H1 (cell line): ENCODE measurements at regions not wholly inside any gene's neighbourhood (a gene's known extent, or its start where the extent isn't known, plus 50 kb on each side); places are given as distances from the start of the nearest gene placed in this dataset.

Source experiments
- CTCF ChIA-PET: fragments of 300-600 bp; sonication (Branson Sonifier 250); formaldehyde crosslinking; loops from one replicate; lab custom pipeline; 2021; ENCODE audit not compliant: partially characterized antibody; lab: Charles Lee
- POLR2A ChIA-PET: fragments of 300-600 bp; sonication (Branson Sonifier 250); formaldehyde crosslinking; loops from one replicate; lab custom pipeline; 2021; ENCODE audit warnings: inconsistent platforms; ENCODE audit not compliant: partially characterized antibody; lab: Charles Lee
- DNase-seq, 2 experiments: peaks; one replicate each; pipeline versions ENCODE4 v3.0.0 to v3.0.0-alpha.2; 2010 to 2022; ENCODE audit warnings: low spot score in 2 of 2, low read depth in 1 of 2, mixed read lengths in 1 of 2
- FAIRE-seq: peaks from 2 replicates; lab custom pipeline; 2011; peaks lifted over from hg19 to GRCh38; lab: Jason Lieb, UNC
- H2AFZ ChIP-seq: 2 replicates; pipeline ENCODE4 v1.8.1; 2012; ENCODE audit warnings: low read length, inconsistent platforms
- H2AK5ac ChIP-seq: 2 replicates; pipeline ENCODE4 v1.6.1; 2013; ENCODE audit warnings: low read depth, low read length
- H2BK120ac ChIP-seq: replicated peaks from 2 replicates; pipeline ENCODE3; 2013; ENCODE audit warnings: low read depth, low read length, inconsistent platforms
- H2BK12ac ChIP-seq: 2 replicates; pipeline ENCODE4 v1.6.1; 2013; ENCODE audit warnings: low read depth, low read length
- H2BK15ac ChIP-seq: 2 replicates; pipeline ENCODE4 v1.6.1; 2013; ENCODE audit warnings: low read length
- H2BK20ac ChIP-seq: 2 replicates; pipeline ENCODE4 v1.6.1; 2013; ENCODE audit warnings: low read length
- H2BK5ac ChIP-seq: 2 replicates; pipeline ENCODE4 v1.6.1; 2013; ENCODE audit warnings: low read depth, low read length
- H3K14ac ChIP-seq: 2 replicates; pipeline ENCODE4 v1.6.1; 2013; ENCODE audit warnings: inconsistent platforms; ENCODE audit not compliant: insufficient read length
- H3K18ac ChIP-seq: 2 replicates; pipeline ENCODE4 v1.6.1; 2013; ENCODE audit warnings: low read length; ENCODE audit errors: extremely low read depth
- H3K23ac ChIP-seq: 2 replicates; pipeline ENCODE4 v1.6.1; 2013; ENCODE audit warnings: inconsistent platforms; ENCODE audit not compliant: insufficient read length
- H3K23me2 ChIP-seq: 2 replicates; pipeline ENCODE4 v1.6.1; 2013; ENCODE audit warnings: low read depth, low read length
- H3K27ac ChIP-seq: 2 replicates; pipeline ENCODE4 v1.6.1; 2011; ENCODE audit warnings: low read depth, low read length, inconsistent platforms
- H3K27me3 ChIP-seq, 4 experiments: replicated peaks in 1 of 4; 1 replicate in 1 of 4; 2 replicates in 3 of 4; pipeline versions ENCODE4 v1.6.1 to v1.8.1; 2011 to 2013; ENCODE audit warnings: low read length in 3 of 4, mild to moderate bottlenecking in 3 of 4, inconsistent platforms in 2 of 4, mixed read lengths in 2 of 4, moderate library complexity in 1 of 4; ENCODE audit not compliant: control insufficient read depth in 3 of 4, insufficient read depth in 3 of 4; ENCODE audit errors: extremely low read depth in 1 of 4
- H3K36me3 ChIP-seq, 4 experiments: 2 replicates each; pipeline versions ENCODE4 v1.6.1 to v1.8.1; 2011 to 2013; ENCODE audit warnings: mild to moderate bottlenecking in 4 of 4, low read length in 3 of 4, moderate library complexity in 2 of 4, control low read depth in 1 of 4, inconsistent platforms in 1 of 4; ENCODE audit not compliant: insufficient read depth in 4 of 4, control insufficient read depth in 2 of 4
- H3K4ac ChIP-seq: replicated peaks from 2 replicates; pipeline ENCODE3; 2013; ENCODE audit warnings: low read length, low read depth, mixed read lengths, inconsistent platforms; ENCODE audit not compliant: insufficient read length
- H3K4me1 ChIP-seq, 4 experiments: replicated peaks in 1 of 4; 1 replicate in 1 of 4; 2 replicates in 3 of 4; pipeline versions ENCODE4 v1.6.1 to v1.8.1; 2011 to 2013; ENCODE audit warnings: low read length in 3 of 4, inconsistent platforms in 2 of 4, mixed read lengths in 1 of 4; ENCODE audit not compliant: insufficient read depth in 4 of 4, control insufficient read depth in 3 of 4
- H3K4me2 ChIP-seq, 2 experiments: 2 replicates each; pipeline versions ENCODE4 v1.6.1 to v1.8.1; 2011 to 2013; ENCODE audit warnings: low read depth in 2 of 2, low read length in 2 of 2, control low read depth in 1 of 2, inconsistent platforms in 1 of 2, mild to moderate bottlenecking in 1 of 2; ENCODE audit not compliant: insufficient read depth in 1 of 2
- H3K4me3 ChIP-seq, 4 experiments: fragments of 200-600, 300-600 bp in 1 of 4; sonication (generic), shearing (Covaris generic), sonication (Bioruptor Twin) in 1 of 4; 2 replicates each; pipeline versions ENCODE4 v1.5.1 to v1.8.1; 2011 to 2016; ENCODE audit warnings: low read length in 4 of 4, low read depth in 3 of 4, control low read depth in 2 of 4, inconsistent platforms in 2 of 4, mild to moderate bottlenecking in 2 of 4, mixed read lengths in 1 of 4, moderate library complexity in 1 of 4; ENCODE audit not compliant: insufficient read depth in 2 of 4; ENCODE audit errors: extremely low read depth in 1 of 4
- H3K56ac ChIP-seq: replicated peaks from 2 replicates; pipeline ENCODE3; 2013; ENCODE audit warnings: low read depth, mild to moderate bottlenecking, mixed read lengths, low read length, inconsistent platforms; ENCODE audit not compliant: insufficient read length
- H3K79me1 ChIP-seq: 2 replicates; pipeline ENCODE4 v1.6.1; 2013; ENCODE audit warnings: low read depth, low read length, control low read depth
- H3K79me2 ChIP-seq, 2 experiments: 2 replicates each; pipeline versions ENCODE4 v1.6.1 to v1.8.1; 2012 to 2013; ENCODE audit warnings: low read length in 2 of 2, mild to moderate bottlenecking in 2 of 2, inconsistent platforms in 1 of 2; ENCODE audit not compliant: insufficient read depth in 2 of 2, control insufficient read depth in 1 of 2
- H3K9ac ChIP-seq, 4 experiments: replicated peaks in 1 of 4; 1 replicate in 1 of 4; 2 replicates in 3 of 4; pipeline versions ENCODE4 v1.6.1 to v1.8.1; 2011 to 2013; ENCODE audit warnings: low read depth in 3 of 4, low read length in 3 of 4, control low read depth in 2 of 4, mild to moderate bottlenecking in 2 of 4, moderate library complexity in 2 of 4, inconsistent platforms in 1 of 4; ENCODE audit errors: extremely low read depth in 1 of 4
- H3K9me3 ChIP-seq, 2 experiments: 2 replicates each; pipeline versions ENCODE4 v1.6.1 to v1.8.1; 2012 to 2013; ENCODE audit warnings: mild to moderate bottlenecking in 2 of 2, moderate library complexity in 2 of 2, control low read depth in 1 of 2, inconsistent platforms in 1 of 2, low read depth in 1 of 2, low read length in 1 of 2, mixed read lengths in 1 of 2; ENCODE audit not compliant: insufficient read depth in 2 of 2
- H4K20me1 ChIP-seq, 2 experiments: replicated peaks in 1 of 2; 2 replicates each; pipeline versions ENCODE3 to v1.8.1; 2011 to 2013; ENCODE audit warnings: inconsistent platforms in 2 of 2, low read length in 2 of 2, mild to moderate bottlenecking in 1 of 2; ENCODE audit not compliant: insufficient read depth in 2 of 2, control insufficient read depth in 1 of 2
- H4K5ac ChIP-seq: 2 replicates; pipeline ENCODE4 v1.6.1; 2013; ENCODE audit warnings: low read length, low read depth, mixed read lengths, inconsistent platforms; ENCODE audit not compliant: insufficient read length
- H4K8ac ChIP-seq: 2 replicates; pipeline ENCODE4 v1.8.0; 2013; ENCODE audit warnings: mild to moderate bottlenecking, moderate library complexity, low read length, inconsistent platforms; ENCODE audit not compliant: insufficient read depth; ENCODE audit errors: extremely low read depth
- H4K91ac ChIP-seq: replicated peaks from 2 replicates; pipeline ENCODE3; 2013; ENCODE audit warnings: low read length, mixed read lengths, inconsistent platforms; ENCODE audit not compliant: insufficient read length
- EGR1 ChIP-seq: IDR thresholded peaks from 2 replicates; pipeline ENCODE4 v1.6.1; 2011; ENCODE audit warnings: low read depth, low read length, borderline replicate concordance
- YY1 ChIP-seq: IDR thresholded peaks from 2 replicates; pipeline ENCODE4 v1.6.1; 2011; ENCODE audit warnings: low read depth, mild to moderate bottlenecking, low read length
- WGBS, 2 experiments: shearing (Covaris generic) in 1 of 2; methylation state at CpG; one replicate each; pipeline versions ENCODE4 v1.1.6 to v1.1.7; 2013 to 2015; ENCODE audit warnings: low lambda C conversion rate in 2 of 2, mixed read lengths in 2 of 2, inconsistent platforms in 1 of 2, low coverage in 1 of 2, missing lambda C conversion rate in 1 of 2; ENCODE audit not compliant: insufficient replicate concordance in 2 of 2, insufficient coverage in 1 of 2, insufficient read length in 1 of 2; ENCODE audit errors: extremely low coverage in 1 of 2, missing lambda C conversion rate in 1 of 2; 5-methylcytosine and 5-hydroxymethylcytosine counted together

- H2BK12ac ChIP-seq, result no peak overlapping the region
- no peak overlapping the region for H2AFZ ChIP-seq
- H2BK20ac ChIP-seq, result no peak overlapping the region
- CTCF ChIA-PET, result interaction anchor here (0.9 to 2.0 kb wide), 5 partner anchors 14 to 141 kb away, joined by 3 to 6 read pairs (median 3); no protein-coding TSS in a partner anchor
- H3K9me3 ChIP-seq, result no peaks in the 10 kb centered on the region
- 90% methylated on average over 8 of the region's 8 CpGs; no CpG with 5 or more reads in 1 of the 2 experiments for WGBS, 2 experiments
- no peak overlapping the region for H3K4me3 ChIP-seq
- no peak overlapping the region for H2BK5ac ChIP-seq
- H3K4me2 ChIP-seq, result no peak overlapping the region
- TF ChIP-seq YY1, result no peak
- TF ChIP-seq EGR1, result no peak
- no peak overlapping the region for H2AK5ac ChIP-seq
- H3K23me2 ChIP-seq, result no peaks in the 10 kb centered on the region
- H3K27me3 ChIP-seq, result no peaks in the 10 kb centered on the region
- no peaks in the 10 kb centered on the region for H3K4me1 ChIP-seq
- no peaks in the 10 kb centered on the region for H3K79me2 ChIP-seq
- no peaks in the 10 kb centered on the region for H4K20me1 ChIP-seq
- H2BK120ac ChIP-seq, result no peak overlapping the region
- H3K14ac ChIP-seq, result no peak overlapping the region
- FAIRE-seq (no peak), DNase-seq (no peak)
- no peak overlapping the region for H3K9ac ChIP-seq
- H3K4ac ChIP-seq, result no peak overlapping the region
- no peak overlapping the region for H4K5ac ChIP-seq
- H3K79me1 ChIP-seq, result no peaks in the 10 kb centered on the region
- POLR2A ChIA-PET, result no interaction called here
- peak overlapping the region; percentile 41; the same call in 1 of the 2 replicates for H4K8ac ChIP-seq
- no peaks in the 10 kb centered on the region for H3K36me3 ChIP-seq
- H3K27ac ChIP-seq, result no peak overlapping the region
- no peak overlapping the region for H3K18ac ChIP-seq
- H3K23ac ChIP-seq, result no peak overlapping the region
- no peak overlapping the region for H4K91ac ChIP-seq
- H3K56ac ChIP-seq, result no peak overlapping the region
- H2BK15ac ChIP-seq, result no peak overlapping the region
These were observed 55.4 kb upstream of the FOXQ1 start for GRCh38 chr6:1256435-1257008.
